ENCODE measurements at regions not wholly inside any gene's neighbourhood (a gene's known extent, or its start where the extent isn't known, plus 50 kb on each side); places are given as distances from the start of the nearest gene placed in this dataset.

DNA sequence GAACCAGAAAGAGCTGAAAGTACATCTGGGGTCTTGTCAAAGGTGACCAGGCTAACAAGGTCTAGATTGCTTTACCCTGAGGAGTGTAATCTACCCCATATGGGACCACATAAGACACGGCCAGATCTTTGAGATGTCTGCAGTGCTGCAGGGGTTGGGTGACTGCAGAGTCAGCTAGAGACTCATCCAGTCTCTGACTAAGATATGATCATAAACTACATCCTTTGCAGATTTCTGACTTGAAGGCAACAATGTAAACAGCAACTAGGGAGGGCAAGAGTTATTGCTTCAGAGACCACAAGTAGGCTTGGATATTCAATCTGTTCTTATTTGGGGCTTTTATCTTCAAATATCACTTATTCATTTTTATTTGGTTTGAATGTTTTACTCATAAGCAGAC, 1080.5 kb upstream of the FOXG1 start:
- TF ChIP-seq ZNF274 (IDR thresholded peaks at IDR 0.05; ENCODE audit: low read depth, low read length) (no peak), YY1 (IDR thresholded peaks at IDR 0.05; ENCODE audit: insufficient read depth, insufficient read length) (no peak)
